HG03342 (cell line): ENCODE measurements at regions not wholly inside any gene's neighbourhood (a gene's known extent, or its start where the extent isn't known, plus 50 kb on each side); places are given as distances from the start of the nearest gene placed in this dataset.
A peak's percentile ranks its signal among the peaks of the same experiment; 100 is the strongest.
"Not testable (repeated sequence)": the region's sequence is repeated elsewhere in the genome, so short reads cannot be mapped to it uniquely, and the experiment has no call there.

Experiments used
- ATAC-seq: cut with Tn5 transposase; IDR thresholded peaks from one replicate; pipeline ENCODE4 v1.9.1; 2021; ENCODE audit warnings: mild to moderate bottlenecking, moderate library complexity; ENCODE audit not compliant: unreplicated experiment

GRCh38 chr7:104956753-104957450, 57.1 kb upstream of the KMT2E start:
- peak; percentile 91 for ATAC-seq

DNA sequence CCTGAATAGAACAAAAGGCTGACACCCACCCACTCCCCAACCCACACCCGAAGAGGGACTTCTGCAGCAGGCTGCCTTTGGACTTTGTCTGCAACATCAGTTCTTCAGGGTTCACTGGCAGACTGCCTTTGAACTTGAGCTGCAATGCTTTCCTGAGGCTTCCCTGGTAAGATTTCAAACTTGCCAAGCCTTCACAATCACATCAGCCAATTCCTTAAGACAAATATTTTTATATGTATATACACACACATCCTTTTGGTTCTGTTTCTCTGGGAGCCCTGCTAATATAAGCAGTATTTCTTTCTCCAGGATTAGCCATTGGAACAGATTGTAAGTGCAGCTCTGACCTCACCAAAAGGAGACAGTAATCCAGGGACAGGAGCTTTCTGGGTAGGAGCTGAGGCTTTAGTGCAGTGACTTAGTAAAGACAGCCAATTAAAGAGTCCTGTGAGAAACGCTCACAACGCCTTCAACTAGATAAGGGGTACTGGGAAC, 55.6 kb upstream of the KMT2E start:
- no peak for ATAC-seq

DNA sequence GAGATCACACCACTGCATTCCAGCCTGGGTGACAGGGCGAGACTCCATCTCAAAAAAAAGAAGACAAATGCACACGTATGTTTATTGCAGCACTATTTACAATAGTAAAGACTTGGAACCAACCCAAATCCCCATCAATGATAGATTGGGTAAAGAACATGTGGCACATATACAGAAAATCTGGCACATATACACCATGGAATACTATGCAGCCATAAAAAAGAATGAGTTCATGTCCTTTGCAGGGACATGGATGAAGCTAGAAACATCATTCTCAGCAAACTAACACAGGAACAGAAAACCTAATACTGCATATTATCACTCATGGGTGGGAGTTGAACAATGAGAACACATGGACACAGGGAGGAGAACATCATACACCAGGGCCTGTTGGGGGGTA, 54.5 kb upstream of the KMT2E start:
- ATAC-seq, result not testable (repeated sequence)

- peak; percentile 47 for ATAC-seq
Observed at GRCh38 chr7:104960741-104961448, 53.1 kb upstream of the KMT2E start.

DNA sequence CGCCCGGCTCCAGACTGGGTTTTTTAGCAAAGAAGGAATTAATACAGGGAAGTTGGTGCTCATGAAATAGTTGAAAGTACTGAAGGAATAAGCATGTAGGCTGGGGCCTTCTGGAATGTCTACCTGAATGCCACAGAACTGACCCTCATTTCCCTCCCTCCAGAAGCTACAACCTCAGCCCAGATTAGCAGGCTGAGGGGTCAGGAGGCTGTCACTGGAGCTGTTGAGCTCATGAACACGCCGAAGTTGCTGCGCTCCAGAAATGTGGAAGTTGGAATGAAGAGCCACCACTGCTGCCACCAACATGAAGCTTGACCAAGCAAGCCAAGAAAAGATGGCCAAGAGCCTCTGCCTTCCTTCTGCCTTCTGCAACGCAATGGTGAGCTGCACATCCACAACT, 52.2 kb upstream of the KMT2E start:
- no peak for ATAC-seq

DNA sequence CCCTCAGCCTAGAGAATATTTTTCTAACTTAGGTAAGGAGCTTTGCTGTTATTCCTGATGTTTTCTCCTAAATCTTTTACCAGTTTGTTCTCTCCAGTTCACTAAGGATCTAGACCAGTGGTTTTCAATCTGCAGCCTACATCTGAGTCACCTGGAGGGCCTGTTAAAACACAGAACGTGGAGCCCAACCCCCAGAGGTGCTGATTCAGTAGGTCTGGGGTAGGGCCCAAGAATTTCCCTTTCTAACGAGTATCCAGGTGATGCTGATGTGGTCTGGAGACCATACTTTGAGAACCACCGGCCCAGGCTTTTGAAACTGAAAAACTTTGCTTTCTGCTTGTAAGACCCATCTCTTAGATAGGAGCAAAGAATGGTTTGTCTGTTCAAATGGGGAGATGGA, 51.2 kb upstream of the KMT2E start:
- ATAC-seq, result no peak

DNA sequence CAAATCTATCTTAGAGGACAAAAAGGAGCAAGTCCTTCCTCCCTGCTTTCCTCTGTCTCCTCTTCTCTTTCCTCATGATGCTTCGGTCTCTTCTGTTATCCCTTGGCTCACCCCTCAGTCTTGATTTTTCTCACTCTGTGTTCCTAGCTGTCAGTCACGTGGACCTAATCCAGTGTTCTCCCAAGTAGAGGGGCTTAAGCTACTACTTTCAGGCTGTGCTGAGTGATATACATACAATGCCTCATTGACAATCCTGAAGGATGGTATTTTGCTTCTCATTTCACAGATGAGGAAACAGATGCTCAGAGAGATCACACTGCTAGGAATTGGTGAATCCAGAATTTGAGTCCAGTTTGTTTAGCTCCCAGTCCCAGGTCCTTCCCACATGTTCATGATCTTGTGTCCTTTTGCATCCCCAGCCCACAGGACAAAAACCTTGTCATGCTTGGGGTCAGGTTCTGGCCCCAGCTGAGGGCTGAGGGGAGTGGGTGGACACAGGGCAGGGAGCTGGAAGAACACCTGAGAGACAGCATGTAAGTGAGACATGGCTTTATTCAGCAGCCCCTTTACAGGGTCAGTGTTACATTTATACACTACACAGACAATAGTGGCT, 50.5 kb upstream of the KMT2E start:
- ATAC-seq, result no peak

DNA sequence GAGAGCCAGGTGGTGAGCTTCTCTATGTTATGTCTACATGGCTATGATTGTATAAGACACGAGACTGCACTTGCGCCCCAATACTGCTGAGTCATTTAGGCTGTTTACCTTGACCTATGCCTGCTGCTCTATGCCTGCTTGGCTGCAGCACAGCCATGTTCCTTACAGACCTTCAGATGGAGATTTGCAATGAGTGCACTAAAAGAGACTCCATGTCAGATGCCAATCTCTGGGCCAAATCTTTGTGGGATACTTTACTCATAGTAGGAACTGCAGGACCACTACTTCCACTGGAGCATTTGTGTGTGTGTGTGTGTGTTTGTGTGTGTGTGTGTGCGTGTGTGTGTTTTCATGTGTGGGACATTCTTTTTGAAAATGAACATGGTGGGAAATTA, 50.0 kb upstream of the KMT2E start:
- no peak for ATAC-seq
